ENCODE measurements at regions not wholly inside any gene's neighbourhood (a gene's known extent, or its start where the extent isn't known, plus 50 kb on each side); places are given as distances from the start of the nearest gene placed in this dataset.

GRCh38 chr3:198096015-198096414 lies 136.0 kb downstream of the LMLN start:
- TF ChIP-seq, protein P1, sequence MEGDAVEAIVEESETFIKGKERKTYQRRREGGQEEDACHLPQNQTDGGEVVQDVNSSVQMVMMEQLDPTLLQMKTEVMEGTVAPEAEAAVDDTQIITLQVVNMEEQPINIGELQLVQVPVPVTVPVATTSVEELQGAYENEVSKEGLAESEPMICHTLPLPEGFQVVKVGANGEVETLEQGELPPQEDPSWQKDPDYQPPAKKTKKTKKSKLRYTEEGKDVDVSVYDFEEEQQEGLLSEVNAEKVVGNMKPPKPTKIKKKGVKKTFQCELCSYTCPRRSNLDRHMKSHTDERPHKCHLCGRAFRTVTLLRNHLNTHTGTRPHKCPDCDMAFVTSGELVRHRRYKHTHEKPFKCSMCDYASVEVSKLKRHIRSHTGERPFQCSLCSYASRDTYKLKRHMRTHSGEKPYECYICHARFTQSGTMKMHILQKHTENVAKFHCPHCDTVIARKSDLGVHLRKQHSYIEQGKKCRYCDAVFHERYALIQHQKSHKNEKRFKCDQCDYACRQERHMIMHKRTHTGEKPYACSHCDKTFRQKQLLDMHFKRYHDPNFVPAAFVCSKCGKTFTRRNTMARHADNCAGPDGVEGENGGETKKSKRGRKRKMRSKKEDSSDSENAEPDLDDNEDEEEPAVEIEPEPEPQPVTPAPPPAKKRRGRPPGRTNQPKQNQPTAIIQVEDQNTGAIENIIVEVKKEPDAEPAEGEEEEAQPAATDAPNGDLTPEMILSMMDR (optimal IDR thresholded peaks at IDR 0.05 in 1 of 3, IDR thresholded peaks at IDR 0.05 in 1 of 3, conservative IDR thresholded peaks at IDR 0.05 in 1 of 3; ENCODE audit: extremely low read depth in 1 of 3, insufficient read depth in 2 of 3, low read length in 3 of 3): no peak
- TF ChIP-seq EZH2 (IDR thresholded peaks at IDR 0.05; ENCODE audit: low read length): no peak

All from keratinocyte (primary cell).